Stomach (tissue), 4 donors: ENCODE measurements at regions not wholly inside any gene's neighbourhood (a gene's known extent, or its start where the extent isn't known, plus 50 kb on each side); places are given as distances from the start of the nearest gene placed in this dataset.

Experiments used
- EP300 ChIP-seq: sonication (generic); formaldehyde crosslinking; IDR thresholded peaks from one replicate; pipeline ENCODE4 v1.6.1; 2017; ENCODE audit warnings: antibody characterized with exemption
- POLR2A ChIP-seq, 4 donors: fragments of 450-650 bp; IDR thresholded peaks; one replicate each; pipeline ENCODE4 v1.6.1; 2016; ENCODE audit warnings: antibody characterized with exemption in 4 of 4, control low read depth in 2 of 4, mild to moderate bottlenecking in 1 of 4, moderate library complexity in 1 of 4
- POLR2AphosphoS5 ChIP-seq, 3 donors: sonication (generic); formaldehyde crosslinking; IDR thresholded peaks; one replicate each; pipeline ENCODE4 v1.6.1; 2016; ENCODE audit warnings: antibody characterized with exemption in 3 of 3
- TF ChIP-seq, protein P1 (sequence below), 7 experiments: fragments of 450-650 bp in 4 of 7; fragments of 200-600 bp in 3 of 7; sonication (generic) in 3 of 7; IDR thresholded peaks; one replicate each; pipeline ENCODE4 v1.5.1; 2016 to 2019; ENCODE audit warnings: antibody characterized with exemption in 7 of 7, control low read depth in 2 of 7, mild to moderate bottlenecking in 1 of 7

- TF ChIP-seq, protein P1, sequence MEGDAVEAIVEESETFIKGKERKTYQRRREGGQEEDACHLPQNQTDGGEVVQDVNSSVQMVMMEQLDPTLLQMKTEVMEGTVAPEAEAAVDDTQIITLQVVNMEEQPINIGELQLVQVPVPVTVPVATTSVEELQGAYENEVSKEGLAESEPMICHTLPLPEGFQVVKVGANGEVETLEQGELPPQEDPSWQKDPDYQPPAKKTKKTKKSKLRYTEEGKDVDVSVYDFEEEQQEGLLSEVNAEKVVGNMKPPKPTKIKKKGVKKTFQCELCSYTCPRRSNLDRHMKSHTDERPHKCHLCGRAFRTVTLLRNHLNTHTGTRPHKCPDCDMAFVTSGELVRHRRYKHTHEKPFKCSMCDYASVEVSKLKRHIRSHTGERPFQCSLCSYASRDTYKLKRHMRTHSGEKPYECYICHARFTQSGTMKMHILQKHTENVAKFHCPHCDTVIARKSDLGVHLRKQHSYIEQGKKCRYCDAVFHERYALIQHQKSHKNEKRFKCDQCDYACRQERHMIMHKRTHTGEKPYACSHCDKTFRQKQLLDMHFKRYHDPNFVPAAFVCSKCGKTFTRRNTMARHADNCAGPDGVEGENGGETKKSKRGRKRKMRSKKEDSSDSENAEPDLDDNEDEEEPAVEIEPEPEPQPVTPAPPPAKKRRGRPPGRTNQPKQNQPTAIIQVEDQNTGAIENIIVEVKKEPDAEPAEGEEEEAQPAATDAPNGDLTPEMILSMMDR (IDR thresholded peaks at IDR 0.05) = no peak
- TF ChIP-seq POLR2AphosphoS5 (IDR thresholded peaks at IDR 0.05) = no peak
- no peak for TF ChIP-seq EP300
- TF ChIP-seq POLR2A (IDR thresholded peaks at IDR 0.05) = no peak
These were observed 83.5 kb upstream of the VANGL1 start for GRCh38 chr1:115558275-115558674.
